SK-N-MC (cell line): ENCODE measurements at regions not wholly inside any gene's neighbourhood (a gene's known extent, or its start where the extent isn't known, plus 50 kb on each side); places are given as distances from the start of the nearest gene placed in this dataset.

ENCODE experiments used
- EZH2 ChIP-seq: fragments of 200-600 bp; sonication (generic); IDR thresholded peaks from one replicate; pipeline ENCODE4 v1.6.1; 2017; ENCODE audit warnings: antibody characterized with exemption
- POLR2AphosphoS5 ChIP-seq: IDR thresholded peaks from 2 replicates; pipeline ENCODE4 v1.6.1; 2012; ENCODE audit warnings: mild to moderate bottlenecking, low read depth, low read length, borderline replicate concordance

GRCh38 chr6:93624408-93624807 lies 205.0 kb upstream of the EPHA7 start:
- TF ChIP-seq EZH2 (no peak), POLR2AphosphoS5 (no peak)
